C1 segment of cervical spinal cord (tissue), 14 donors: ENCODE measurements at regions not wholly inside any gene's neighbourhood (a gene's known extent, or its start where the extent isn't known, plus 50 kb on each side); places are given as distances from the start of the nearest gene placed in this dataset.
"Not testable (repeated sequence)": the region's sequence is repeated elsewhere in the genome, so short reads cannot be mapped to it uniquely, and the experiment has no call there.

ENCODE experiments used
- DNase-seq, 14 donors: peaks; one replicate each; lab custom pipeline; 2025; lab: John Stamatoyannopoulos, UW

DNA sequence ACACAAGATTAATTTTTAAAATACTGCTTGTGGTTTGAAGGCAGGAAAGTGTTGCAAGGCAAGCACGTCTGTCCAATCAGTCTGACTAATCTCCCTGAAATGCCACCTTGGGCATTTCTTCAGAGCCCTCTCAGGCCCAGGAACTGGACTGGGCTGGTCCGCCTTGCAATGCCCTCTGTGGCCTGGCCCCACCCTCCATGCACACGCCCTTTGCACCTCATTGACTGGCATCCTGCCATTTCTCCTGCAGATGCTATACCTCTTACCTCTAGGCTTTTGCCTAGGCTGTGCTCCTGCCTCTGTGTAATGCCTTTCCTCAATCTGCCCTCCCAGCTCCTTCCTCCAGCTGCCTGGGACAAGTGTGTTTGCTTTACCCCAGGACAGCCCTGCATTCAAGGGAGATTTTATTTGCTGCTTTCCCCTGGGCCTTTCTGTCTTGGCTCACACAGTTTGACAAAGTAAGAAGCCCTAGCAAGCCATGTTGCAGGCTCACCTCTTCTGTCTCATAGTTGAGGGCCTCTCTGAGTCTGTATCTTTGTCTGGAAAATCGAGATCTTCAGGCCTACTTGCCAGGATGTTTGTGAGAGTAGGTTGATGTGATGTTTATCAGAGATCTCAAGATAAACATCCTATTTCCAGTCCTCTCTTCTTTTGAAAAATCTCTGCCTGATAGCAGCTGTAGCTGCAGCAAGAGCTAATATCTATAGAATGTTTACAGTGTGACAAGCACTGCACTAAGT is 149.2 kb upstream of the JUN start:
- no peak for DNase-seq

DNA sequence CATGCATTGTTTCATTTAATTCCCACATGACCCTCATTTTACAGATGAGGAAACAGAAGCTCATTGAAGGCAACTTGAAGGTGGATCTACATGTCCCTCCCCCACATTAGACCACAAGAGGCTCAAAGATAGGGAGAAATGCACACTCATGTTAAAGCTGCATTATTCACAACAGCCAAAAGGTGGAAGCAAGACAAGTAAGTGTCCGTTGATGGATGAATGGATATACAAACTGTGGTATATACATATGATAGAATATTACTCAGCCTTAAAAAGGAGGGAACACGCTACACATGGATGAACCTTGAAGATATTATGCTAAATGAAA is 149.7 kb upstream of the JUN start:
- no peak for DNase-seq

DNA sequence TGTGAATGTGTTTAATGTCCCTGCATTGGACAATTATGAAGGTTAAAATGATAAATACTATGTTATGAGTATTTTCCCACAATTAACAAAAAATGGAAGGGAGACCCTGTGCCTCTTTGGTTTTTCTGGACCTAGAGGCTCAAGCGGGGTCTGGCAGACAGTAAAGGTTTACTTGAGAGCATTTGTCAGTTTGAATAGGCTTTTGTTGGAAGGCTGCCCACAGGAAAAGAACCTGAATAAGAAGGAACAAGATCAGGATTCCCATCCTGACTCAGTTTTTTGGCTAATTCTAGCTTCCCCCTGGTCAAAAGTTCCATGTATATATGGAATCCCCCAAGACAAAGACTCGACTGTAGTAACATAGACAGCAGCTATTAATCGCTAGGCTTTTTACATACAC is 150.9 kb upstream of the JUN start:
- no peak for DNase-seq

DNA sequence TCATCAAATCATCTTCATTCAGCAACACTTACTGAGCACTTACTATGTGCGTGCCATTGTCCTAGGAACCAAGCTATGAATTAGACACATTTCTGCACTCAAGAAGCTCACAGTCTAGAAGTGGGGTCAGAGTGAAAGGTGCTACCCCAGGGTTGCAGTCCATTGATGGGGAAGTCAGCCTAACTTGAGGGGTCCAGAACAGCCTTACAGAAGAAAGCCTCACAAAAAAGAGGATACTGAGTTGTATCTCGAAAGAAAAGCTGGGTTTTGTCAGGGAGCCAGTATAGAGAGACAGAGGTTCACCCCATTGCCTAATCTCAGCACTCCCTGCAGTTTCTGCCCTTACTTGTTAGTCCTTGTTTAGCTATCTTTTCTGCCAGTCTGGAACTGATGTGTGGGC is 153.1 kb upstream of the JUN start:
- no peak for DNase-seq

DNA sequence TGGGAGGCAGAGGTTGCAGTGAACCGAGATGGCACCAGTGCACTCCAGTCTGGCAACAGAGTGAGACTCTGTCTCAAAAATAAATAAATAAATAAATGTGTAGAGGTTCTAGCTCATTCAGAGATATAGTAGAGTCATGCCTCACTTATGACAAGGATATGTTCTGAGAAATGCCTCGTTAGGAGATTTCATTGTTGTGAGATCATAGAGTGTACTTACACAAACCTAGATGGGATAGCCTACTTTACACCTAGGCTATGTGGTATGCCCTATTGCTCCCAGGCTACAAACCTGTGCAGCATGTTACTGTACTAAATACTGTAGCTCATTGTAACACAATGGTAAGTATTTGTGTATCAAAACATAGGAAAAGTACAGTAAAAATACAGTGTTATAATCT is 155.3 kb upstream of the JUN start:
- no peak for DNase-seq

DNA sequence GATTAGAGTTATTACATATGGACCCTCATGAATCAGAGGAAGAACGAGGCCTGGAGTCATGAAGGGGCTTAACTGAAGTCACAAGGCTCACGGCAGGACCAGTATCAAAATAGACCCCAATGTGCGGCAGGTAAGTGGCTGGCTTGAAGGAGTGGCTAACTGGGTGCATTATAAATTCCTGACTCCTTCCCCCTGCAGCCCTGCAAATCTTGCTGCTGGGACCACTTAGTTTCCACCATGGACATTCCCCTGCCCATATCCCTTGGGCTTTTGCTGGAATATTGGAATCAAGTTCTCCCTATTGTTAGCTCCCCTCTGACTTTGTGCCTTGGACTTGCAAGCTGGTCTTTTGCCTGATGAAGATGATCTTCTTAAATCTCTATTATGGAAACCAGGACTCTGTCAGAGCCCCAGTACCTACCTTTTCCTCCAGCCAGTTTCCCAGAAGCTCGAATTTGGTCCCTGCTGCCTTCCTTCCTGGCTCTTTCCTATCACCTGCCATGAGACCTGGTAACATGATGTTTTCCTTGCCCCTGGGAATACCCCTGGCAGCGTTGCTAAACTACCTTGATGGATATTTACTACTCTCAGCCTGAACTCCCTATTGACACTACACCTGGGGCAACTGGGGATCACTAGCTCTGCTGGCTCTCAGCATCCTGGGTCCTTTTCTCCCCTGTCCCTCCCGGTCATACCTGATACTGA is 156.0 kb upstream of the JUN start:
- no peak for DNase-seq

DNA sequence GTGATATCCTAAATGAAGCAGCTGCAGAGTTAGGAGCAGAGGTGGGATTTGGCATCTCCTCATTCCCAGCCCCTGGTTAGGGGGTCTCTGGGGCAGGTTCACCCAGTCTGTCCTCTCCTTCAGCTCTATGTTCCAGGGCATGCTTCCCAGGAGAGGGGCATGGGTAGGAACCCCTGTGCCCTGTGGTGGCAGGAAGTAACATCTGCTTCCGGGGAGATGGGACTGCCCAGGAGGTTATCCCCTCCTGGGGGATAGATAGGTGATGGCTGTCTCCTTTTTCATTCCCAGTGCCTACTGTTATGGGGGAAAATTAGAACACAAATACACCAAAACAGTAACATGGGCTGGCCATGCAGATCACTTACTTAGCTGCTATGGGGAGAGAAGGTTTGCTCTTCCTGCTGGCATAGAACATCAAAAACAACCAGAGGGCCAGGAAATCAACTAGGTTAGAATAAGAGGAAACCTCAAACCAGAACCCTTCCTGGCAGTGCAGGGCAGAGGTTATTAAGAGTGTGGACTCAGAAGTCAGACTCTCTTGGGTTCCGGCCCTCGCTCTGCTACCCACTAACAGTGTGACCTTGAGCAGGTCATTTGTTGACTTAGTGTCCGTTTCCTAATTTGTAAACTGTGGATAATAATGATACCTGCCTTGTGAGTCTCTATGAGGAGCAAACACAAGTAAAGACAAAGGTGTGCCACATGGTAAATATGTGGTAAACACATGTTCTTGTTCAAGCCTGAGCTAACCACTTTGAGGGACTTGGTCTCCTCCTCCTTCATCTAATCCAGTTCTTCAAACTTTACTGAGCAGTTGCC is 157.8 kb upstream of the JUN start:
- no peak for DNase-seq

DNA sequence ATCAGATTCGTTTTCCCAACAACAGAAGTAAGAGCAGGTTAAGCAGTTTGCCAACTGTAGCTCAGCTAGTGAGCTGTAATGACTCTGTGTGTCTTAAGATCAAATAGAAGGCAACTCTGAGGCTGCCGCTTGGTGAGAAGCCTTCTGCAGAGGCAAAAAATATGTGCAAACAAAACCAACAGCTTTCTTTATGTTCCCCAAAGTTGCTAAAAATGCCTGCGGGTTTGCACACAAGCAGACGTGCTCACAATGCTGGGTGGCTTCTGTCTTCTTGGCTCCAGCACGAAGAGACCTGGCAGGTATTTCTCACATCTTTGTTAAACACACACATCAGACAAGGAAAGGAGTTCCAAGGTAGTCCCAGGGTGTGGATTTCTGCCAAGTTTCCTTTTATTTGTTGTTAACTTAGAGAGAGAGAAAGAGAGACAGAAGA is 158.9 kb upstream of the JUN start:
- DNase-seq = no peak

DNA sequence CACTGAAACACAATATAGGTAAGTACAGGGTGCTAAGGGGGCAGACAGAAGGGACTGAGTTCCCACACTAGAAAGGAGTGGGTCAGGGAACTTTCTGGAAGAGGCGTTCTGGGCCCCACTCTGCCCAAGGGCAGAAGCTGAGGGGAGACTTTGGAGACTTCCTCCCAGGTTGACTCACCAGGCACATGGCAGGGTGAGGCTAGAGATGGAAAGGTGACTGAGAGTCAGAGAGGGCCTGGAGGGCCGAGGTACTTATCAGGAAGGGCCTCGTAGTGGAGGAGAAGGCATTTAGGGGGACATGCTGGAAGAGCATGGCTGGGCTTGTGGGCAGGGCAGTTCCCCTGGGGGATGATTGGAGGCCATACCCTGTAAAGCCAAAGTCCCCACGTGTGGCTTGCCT is 159.9 kb upstream of the JUN start:
- no peak for DNase-seq

DNA sequence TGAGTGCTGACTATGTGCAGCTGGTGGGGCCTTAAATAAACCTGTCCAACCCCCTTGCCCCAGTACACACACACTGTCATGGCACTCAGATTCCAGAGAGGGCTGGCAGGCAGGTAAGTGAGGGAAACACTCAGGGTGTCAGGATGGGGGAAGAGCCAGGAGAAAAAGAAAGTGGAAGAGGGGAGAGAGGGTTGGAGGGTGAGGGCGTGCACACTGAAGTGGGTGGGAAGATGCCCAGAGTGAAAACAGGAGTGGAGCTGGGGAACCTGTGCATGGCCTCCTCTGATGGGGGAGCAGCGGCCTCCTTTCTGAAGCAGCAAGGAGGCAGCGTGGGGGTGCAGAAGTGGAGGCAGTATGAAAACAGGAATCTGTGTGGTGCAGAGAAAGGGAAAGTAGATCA is 160.6 kb upstream of the JUN start:
- DNase-seq = no peak

DNA sequence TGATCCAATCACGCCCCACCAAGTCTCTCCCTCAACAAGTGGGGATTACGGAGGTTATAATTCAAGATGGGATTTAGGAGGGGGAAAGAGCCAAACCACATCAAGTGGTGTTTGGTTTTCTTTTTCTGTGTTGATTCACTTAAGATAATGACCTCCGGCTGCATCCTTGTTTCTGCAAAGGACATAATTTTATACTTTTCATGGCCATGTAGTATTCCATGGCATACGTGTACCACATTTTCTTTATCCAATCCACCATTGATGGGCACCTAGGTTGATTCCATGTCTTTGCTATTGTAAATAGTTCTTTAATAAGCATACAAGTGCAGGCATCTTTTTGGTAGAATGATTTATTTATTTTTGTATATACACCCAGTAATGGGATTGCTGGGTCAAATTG is 162.5 kb upstream of the JUN start:
- no peak for DNase-seq

DNA sequence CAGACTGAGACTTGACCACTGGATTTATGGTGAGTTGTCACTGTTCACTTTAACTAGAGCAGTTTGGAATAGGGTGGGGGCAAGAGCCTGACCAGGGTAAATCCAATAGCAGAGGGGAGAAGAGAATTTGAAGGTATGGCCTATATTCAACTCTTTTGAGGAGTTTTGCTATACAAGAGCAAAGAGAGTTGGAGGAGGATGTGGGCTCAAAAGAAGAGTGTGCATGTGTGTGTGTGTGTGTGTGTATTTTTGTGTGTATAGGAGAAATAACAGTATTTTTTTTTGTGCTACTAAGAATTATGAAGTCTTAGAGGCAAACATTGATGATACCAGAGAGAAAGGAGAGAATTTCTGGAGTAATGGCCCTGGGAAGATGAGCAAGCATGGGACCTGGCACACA is 164.8 kb upstream of the JUN start:
- DNase-seq = no peak

DNA sequence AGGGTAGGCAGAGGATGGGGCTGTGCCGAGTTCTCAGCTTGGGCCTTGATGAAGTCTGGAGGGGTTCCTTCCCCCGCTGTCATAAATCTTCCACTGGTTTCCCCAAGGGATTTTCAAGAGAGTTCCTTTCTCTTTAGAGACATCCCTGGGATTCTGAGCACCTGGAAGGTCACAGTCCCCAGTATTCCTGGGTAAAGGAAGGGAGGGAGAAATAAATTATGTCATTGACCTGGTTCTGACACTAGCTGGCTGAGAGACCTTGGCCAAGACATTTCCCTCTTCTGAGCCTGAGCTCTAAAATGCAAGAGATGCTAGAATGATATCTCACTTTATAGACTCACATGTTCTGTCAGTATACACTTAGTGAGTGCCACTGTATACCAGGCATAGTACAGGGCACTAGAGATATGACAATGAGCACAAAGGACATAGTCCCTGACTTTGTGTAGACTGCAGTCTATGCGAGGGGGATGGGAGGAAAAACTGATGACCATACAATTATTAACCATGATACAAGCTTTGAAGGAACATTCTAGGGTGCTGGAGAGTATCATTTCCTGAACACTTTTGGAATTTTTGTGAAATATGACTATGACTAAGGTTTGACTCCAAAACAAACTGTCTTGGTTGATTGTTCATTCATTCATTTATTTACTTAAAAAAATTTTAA is 165.8 kb upstream of the JUN start:
- DNase-seq = no peak

DNA sequence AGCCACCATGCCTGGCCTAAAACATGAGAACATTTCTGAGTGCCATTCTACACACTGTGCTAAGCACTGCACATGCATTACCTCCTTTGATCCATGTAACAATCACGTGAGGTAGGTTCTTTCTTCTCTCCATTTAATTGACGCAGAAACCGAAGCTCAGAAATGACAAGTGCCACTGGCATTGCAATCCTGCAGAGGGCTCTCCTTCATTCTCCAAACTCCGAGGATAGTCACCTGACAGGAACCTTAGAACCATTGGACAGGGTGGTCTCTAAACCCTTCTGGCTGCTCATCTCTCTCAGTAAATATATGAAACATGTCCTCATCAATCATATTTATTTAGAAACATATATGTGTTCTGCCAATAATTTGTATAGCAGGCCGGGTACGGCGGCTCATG is 167.1 kb upstream of the JUN start:
- no peak for DNase-seq

DNA sequence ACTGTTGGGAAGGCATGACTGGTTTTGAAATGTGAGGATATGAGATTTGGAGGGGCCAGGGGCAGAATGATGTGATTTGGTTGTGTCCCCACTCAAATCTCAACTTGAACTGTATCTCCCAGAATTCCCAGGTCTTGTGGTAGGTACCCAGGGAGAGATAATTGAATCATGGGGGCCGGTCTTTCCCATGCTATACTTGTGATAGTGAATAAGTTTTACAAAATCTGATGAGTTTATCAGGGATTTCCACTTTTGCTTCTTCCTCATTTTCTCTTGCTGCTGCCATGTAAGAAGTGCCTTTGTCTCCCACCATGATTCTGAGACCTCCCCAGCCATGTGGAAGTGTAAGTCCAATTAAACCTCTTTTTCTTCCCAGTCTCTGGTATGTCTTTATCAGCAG is 170.1 kb upstream of the JUN start:
- DNase-seq = not testable (repeated sequence)

DNA sequence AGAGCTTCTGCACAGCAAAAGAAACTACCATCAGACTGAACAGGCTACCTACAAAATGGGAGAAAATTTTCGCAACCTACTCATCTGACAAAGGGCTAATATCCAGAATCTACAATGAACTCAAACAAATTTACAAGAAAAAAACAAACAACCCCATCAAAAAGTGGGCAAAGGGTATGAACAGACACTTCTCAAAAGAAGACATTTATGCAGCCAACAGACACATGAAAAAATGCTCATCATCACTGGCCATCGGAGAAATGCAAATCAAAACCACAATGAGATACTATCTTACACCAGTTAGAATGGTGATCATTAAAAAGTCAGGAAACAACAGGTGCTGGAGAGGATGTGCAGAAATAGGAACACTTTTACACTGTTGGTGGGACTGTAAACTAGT is 179.4 kb upstream of the JUN start:
- not testable (repeated sequence) for DNase-seq

DNA sequence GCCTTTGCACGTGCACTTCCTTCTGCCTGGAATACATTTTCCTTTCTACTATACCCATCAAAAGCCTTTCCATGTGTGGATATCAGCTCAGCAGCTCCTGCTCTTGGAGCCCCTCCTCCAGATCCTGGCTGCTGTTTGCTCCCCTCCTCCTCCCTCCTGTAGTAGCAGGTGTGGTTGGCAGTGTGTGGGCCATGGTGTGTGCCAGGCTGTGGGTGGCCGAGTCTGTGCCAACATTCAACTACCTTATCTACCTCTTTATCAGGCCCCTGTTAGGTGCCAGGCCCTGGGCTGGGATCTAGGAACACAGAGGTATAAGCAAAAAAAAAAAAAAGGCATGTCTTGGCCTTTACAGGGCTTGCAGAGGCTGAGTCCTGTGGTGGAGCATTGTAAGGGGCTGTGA is 180.6 kb upstream of the JUN start:
- DNase-seq = no peak

DNA sequence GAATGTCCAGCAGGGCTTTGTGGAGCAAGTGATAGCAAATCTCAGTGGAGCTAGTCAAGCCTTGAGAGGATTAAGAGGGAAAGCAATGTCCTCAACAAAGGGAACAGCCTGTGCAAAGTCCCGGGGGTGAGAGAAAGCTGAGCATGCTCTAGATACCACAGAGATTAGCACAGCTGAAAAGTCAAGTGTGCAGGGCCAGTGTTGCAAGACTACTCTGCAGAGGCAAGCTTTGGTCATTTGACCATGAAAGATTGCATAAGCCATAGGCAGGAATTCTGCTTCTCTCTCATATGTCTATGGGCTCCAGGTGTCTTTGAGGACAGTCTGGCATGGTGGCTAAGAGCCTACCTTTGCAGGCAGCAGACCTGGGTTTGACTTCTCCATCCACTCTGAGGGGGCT is 181.0 kb upstream of the JUN start:
- no peak for DNase-seq

DNA sequence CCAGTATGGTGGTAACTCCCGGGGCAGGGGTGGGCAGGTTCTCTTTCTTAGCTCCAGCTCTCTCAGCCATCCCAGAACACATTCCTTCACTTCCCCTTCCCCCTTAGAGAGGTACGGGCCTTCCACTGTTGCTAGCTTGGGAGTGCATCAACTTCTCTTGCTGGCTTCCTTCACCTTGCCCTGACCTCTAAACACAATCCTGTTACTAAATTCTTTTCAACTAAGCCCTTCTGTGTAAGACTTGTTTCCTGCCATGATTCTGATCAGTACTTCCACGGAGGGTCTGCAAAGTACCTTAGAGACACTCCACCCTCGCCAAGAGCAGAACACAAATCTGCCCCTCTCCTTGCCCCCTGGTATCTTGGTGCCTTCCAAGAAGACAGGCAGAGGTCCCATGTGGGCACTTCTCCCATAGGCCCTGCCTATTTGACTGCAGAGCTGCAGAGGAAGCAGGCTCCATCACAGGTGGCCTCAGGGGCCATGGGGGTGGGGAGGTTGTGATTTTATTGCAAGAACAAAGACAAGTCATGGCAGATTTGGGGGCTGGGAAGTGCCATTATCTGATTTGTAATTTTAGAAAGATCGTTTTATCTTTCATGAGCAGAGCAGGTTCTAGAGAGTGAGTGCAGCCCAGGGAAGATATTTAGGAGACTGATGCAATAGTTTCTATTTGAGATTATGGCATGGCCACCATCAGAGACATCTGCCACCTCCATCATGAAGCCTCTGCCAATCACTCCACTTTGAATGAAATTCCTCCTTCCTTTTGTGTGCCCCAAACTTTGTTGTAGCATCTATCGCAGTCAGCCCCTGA is 182.5 kb upstream of the JUN start:
- no peak for DNase-seq

DNA sequence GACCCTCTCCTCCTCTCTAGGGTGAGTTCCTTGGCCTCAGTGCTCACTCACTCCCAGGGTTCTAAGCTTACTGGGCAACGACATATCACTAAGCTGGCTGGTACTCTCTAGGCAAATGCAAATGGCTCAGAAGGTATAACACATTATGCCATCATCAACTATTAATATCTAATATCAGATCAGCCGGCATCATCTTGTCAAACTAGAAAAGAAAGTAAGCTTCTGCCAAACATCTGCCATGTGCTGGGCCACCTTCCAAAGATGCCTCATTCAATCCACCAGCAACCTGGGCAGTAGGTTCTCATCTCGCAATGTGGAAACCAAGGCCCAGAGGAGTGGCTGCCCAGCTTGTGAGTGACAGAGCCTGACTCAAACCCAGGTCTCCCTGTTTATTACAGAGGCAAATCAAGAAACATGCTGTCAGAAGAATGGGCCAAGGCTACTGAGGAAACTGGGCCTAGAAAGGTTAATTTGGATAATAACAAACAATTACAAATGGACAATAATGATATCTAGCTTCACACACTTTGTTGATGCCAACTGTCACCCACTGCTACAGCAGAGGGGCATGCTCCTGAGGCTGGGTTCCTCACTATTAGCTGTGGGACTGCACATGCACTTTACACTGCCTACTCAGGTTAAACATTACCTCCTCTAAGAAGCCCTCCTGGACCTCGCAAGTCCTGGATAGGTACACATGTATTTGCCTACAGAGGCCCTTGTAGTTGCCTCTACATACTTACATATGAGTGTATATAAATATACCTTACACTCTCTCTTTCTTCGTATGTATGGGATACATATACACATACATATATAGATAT is 183.3 kb upstream of the JUN start:
- no peak for DNase-seq
